CD4-positive, CD25-positive, alpha-beta regulatory T cell (primary cell): ENCODE measurements at regions not wholly inside any gene's neighbourhood (a gene's known extent, or its start where the extent isn't known, plus 50 kb on each side); places are given as distances from the start of the nearest gene placed in this dataset.

Experiments used
- ATAC-seq, 2 donors: fragments of 150-1000 bp; cut with Tn5 transposase; one replicate each; pipeline ENCODE4 v1.10.0; 2021; ENCODE audit warnings: low read depth in 2 of 2, moderate number of reproducible peaks in 2 of 2, moderate library complexity in 1 of 2
- DNase-seq, 3 donors: peaks; one replicate each; pipeline versions ENCODE4 v3.0.0 to v3.0.0-alpha.2; 2012 to 2022; ENCODE audit warnings: mixed read lengths in 1 of 3
- H3K27ac ChIP-seq: one replicate; pipeline ENCODE4 v1.7.0; 2013; ENCODE audit warnings: mild to moderate bottlenecking, low read length; ENCODE audit not compliant: insufficient read depth, poor library complexity, severe bottlenecking
- H3K27me3 ChIP-seq: one replicate; pipeline ENCODE4 v1.7.0; 2013; ENCODE audit warnings: low read length; ENCODE audit not compliant: control insufficient read depth, insufficient read depth
- H3K36me3 ChIP-seq: one replicate; pipeline ENCODE4 v1.7.0; 2013; ENCODE audit warnings: mild to moderate bottlenecking, low read length, moderate library complexity; ENCODE audit not compliant: control insufficient read depth, insufficient read depth
- H3K4me1 ChIP-seq: 2 replicates; pipeline ENCODE4 v1.7.0; 2013; ENCODE audit warnings: mild to moderate bottlenecking, low read length; ENCODE audit not compliant: insufficient read depth, control insufficient read depth, poor library complexity, severe bottlenecking
- H3K4me3 ChIP-seq: one replicate; pipeline ENCODE4 v1.7.0; 2013; ENCODE audit warnings: low read depth, mild to moderate bottlenecking, low read length, moderate library complexity
- H3K9me3 ChIP-seq, 2 experiments: 1 replicate in 1 of 2; 2 replicates in 1 of 2; pipeline ENCODE4 v1.7.0; 2013; ENCODE audit warnings: low read length in 2 of 2, mild to moderate bottlenecking in 1 of 2, moderate library complexity in 1 of 2; ENCODE audit not compliant: control insufficient read depth in 2 of 2
- H3K27ac Mint-ChIP-seq, 3 donors: one replicate each; pipeline ENCODE4 v1.8.0; 2020 to 2022; ENCODE audit warnings: mild to moderate bottlenecking in 3 of 3, mixed read lengths in 3 of 3, moderate library complexity in 2 of 3
- H3K27me3 Mint-ChIP-seq: one replicate; pipeline ENCODE4 v1.8.0; 2022; ENCODE audit warnings: mild to moderate bottlenecking, mixed read lengths
- H3K36me3 Mint-ChIP-seq: one replicate; pipeline ENCODE4 v1.8.0; 2020; ENCODE audit warnings: mixed read lengths
- H3K4me1 Mint-ChIP-seq, 4 donors: one replicate each; pipeline ENCODE4 v1.8.0; 2020 to 2022; ENCODE audit warnings: mixed read lengths in 4 of 4, mild to moderate bottlenecking in 1 of 4
- H3K4me3 Mint-ChIP-seq, 4 donors: one replicate each; pipeline ENCODE4 v1.8.0; 2020 to 2022; ENCODE audit warnings: mild to moderate bottlenecking in 4 of 4, mixed read lengths in 4 of 4, moderate library complexity in 3 of 4
- H3K9me3 Mint-ChIP-seq, 7 donors: one replicate each; pipeline ENCODE4 v1.8.0; 2020 to 2022; ENCODE audit warnings: mixed read lengths in 7 of 7, mild to moderate bottlenecking in 3 of 7, moderate library complexity in 2 of 7

DNA sequence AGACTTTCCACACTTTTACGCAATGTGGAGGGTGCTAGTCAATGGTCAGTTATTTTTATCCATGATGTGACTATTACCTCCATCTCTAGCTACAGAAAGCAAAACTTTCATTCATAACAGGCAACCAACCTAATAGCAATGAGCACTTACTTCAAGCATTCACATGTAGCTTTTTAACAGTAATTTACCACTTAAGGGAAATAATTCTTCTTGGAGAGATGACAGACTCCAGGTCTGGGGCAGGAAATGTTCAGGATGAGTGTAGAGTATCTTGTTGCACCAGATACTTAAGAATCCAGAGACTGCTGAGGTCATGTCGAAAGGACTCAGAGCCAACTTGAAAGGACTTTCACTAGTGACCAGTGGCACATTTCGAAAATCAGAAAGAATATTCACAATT is 347.6 kb downstream of the CHRM3 start:
- ATAC-seq = no peak
- Mint-ChIP-seq H3K27ac (no peak overlapping the region), H3K9me3 (peaks cover 0 to 3% (median 0%) of the 10 kb centered on the region in 7 donors), H3K4me3 (no peak overlapping the region), H3K36me3 (peaks cover 5% of the 10 kb centered on the region), H3K27me3 (no peaks in the 10 kb centered on the region), H3K4me1 (peaks cover 6 to 17% (median 10%) of the 10 kb centered on the region in 4 donors)
- H3K4me1 ChIP-seq = no peaks in the 10 kb centered on the region
- H3K4me3 ChIP-seq = no peak overlapping the region
- no peaks in the 10 kb centered on the region for H3K36me3 ChIP-seq
- H3K27me3 ChIP-seq = no peaks in the 10 kb centered on the region
- H3K27ac ChIP-seq = no peak overlapping the region
- DNase-seq = no peak
- H3K9me3 ChIP-seq = no peaks in the 10 kb centered on the region

DNA sequence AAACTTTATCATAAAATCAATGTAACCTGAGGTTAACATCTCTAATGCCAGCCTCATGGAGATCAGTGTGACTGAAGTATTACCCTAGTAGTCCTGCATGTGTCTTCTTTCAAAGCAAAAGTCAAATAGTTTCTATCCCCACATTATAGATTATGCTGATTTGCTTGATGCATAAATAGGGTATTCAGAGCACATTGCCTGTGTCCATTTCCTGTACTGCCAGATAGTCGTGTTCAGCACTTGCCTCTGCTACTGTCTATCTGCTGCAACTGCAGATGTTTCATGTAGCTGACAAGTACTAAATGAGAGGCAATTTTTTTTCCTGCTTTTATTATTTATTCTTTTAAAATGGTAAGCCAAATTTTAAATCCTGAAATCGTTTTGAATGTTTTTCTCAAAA is 348.7 kb downstream of the CHRM3 start:
- no peaks in the 10 kb centered on the region for H3K27me3 Mint-ChIP-seq
- ATAC-seq (peak; percentile 50 to 56), DNase-seq (peak in 1 of 3 donors; percentile 18)
- peaks cover 6 to 26% (median 13%) of the 10 kb centered on the region in 4 donors for H3K4me1 Mint-ChIP-seq
- peaks cover 5% of the 10 kb centered on the region for H3K36me3 Mint-ChIP-seq
- H3K4me1 ChIP-seq = no peaks in the 10 kb centered on the region
- H3K36me3 ChIP-seq = no peaks in the 10 kb centered on the region
- no peak overlapping the region for H3K27ac Mint-ChIP-seq
- no peaks in the 10 kb centered on the region for H3K9me3 ChIP-seq
- no peaks in the 10 kb centered on the region for H3K27me3 ChIP-seq
- peaks cover 0 to 3% (median 0%) of the 10 kb centered on the region in 7 donors for H3K9me3 Mint-ChIP-seq
- no peak overlapping the region for H3K4me3 ChIP-seq
- no peak overlapping the region for H3K27ac ChIP-seq
- H3K4me3 Mint-ChIP-seq = no peak overlapping the region

GRCh38 chr1:239736479-239736878 is 350.1 kb downstream of the CHRM3 start:
- H3K4me3 Mint-ChIP-seq = no peak overlapping the region
- no peak overlapping the region for H3K27ac ChIP-seq
- no peaks in the 10 kb centered on the region for H3K27me3 ChIP-seq
- peaks cover 6 to 33% (median 13%) of the 10 kb centered on the region in 4 donors for H3K4me1 Mint-ChIP-seq
- H3K27me3 Mint-ChIP-seq = no peaks in the 10 kb centered on the region
- H3K27ac Mint-ChIP-seq = no peak overlapping the region
- H3K4me3 ChIP-seq = no peak overlapping the region
- peaks cover 0 to 11% (median 0%) of the 10 kb centered on the region in 7 donors for H3K9me3 Mint-ChIP-seq
- no peaks in the 10 kb centered on the region for H3K4me1 ChIP-seq
- no peaks in the 10 kb centered on the region for H3K9me3 ChIP-seq
- DNase-seq (no peak), ATAC-seq (no peak)
- H3K36me3 Mint-ChIP-seq = peaks cover 5% of the 10 kb centered on the region
- no peaks in the 10 kb centered on the region for H3K36me3 ChIP-seq

DNA sequence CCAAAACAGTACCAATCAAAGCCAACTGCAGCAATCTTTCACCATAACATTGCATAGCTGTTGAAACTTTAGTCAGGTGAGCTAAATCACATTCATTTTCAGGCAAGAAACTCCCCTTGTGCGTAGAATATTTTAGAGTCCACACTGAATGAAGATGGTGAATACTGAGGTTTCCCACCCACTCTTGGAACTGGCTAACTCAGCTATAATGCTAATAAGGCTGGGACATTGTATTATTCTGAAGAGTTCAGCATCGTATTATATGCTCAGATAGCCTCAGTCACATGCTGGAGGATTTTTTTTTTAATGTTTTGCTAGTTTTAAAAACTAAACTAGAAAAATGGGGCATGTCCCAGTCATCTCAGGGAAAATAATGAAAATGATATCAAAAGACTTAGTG is 352.3 kb upstream of the FMN2 start:
- ATAC-seq (no peak), DNase-seq (no peak)
- H3K4me3 ChIP-seq = no peak overlapping the region
- H3K27me3 Mint-ChIP-seq = no peaks in the 10 kb centered on the region
- no peaks in the 10 kb centered on the region for H3K27me3 ChIP-seq
- H3K36me3 Mint-ChIP-seq = peaks cover 5% of the 10 kb centered on the region
- H3K4me1 ChIP-seq = no peaks in the 10 kb centered on the region
- H3K36me3 ChIP-seq = no peaks in the 10 kb centered on the region
- H3K27ac ChIP-seq = no peak overlapping the region
- H3K9me3 ChIP-seq = no peaks in the 10 kb centered on the region
- peaks cover 6 to 33% (median 16%) of the 10 kb centered on the region in 4 donors for H3K4me1 Mint-ChIP-seq
- peaks cover 0 to 11% (median 0%) of the 10 kb centered on the region in 7 donors for H3K9me3 Mint-ChIP-seq
- no peak overlapping the region for H3K27ac Mint-ChIP-seq
- H3K4me3 Mint-ChIP-seq = no peak overlapping the region

DNA sequence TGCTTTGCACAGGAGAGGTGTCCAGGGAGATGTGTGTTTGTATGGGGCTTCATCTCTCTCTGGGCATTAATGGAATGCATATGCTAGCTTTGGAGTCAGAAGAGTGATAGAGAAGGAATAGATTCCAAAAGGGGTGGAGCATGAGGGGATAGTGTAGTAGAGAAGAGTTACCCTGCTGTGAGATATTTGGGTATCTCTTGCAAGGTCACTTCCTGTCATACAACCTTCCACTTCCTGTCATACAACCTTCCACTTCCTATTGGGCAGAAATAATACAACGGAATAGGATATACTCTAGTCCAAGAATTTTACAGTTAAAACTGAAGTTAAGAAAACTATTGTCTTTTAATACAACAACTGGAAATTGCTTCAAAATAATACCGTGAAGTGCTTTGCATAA is 351.8 kb upstream of the FMN2 start:
- peak overlapping the region in 2 of 4 donors; percentile 11 to 61 for H3K4me3 Mint-ChIP-seq
- no peak overlapping the region for H3K27ac ChIP-seq

GRCh38 chr1:239742416-239743109 is 349.1 kb upstream of the FMN2 start:
- Mint-ChIP-seq H3K36me3 (peaks cover 7% of the 10 kb centered on the region), H3K27me3 (peaks cover 5% of the 10 kb centered on the region), H3K4me3 (no peak overlapping the region), H3K9me3 (peaks cover 0 to 11% (median 0%) of the 10 kb centered on the region in 7 donors), H3K27ac (no peak overlapping the region), H3K4me1 (peaks cover 0 to 23% (median 10%) of the 10 kb centered on the region in 4 donors)
- DNase-seq = no peak
- Histone ChIP-seq H3K4me3 (no peak overlapping the region), H3K9me3 (no peaks in the 10 kb centered on the region), H3K27ac (no peak overlapping the region), H3K4me1 (no peaks in the 10 kb centered on the region), H3K27me3 (no peaks in the 10 kb centered on the region), H3K36me3 (no peaks in the 10 kb centered on the region)
- ATAC-seq = no peak

More for the DNA sequence above, 351.8 kb upstream of the FMN2 start:
- Mint-ChIP-seq H3K9me3 (peaks cover 0 to 11% (median 0%) of the 10 kb centered on the region in 7 donors), H3K27ac (peak overlapping the region in 1 of 3 donors; percentile 47), H3K27me3 (peaks cover 2% of the 10 kb centered on the region), H3K36me3 (peaks cover 9% of the 10 kb centered on the region), H3K4me1 (peaks cover 4 to 30% (median 15%) of the 10 kb centered on the region in 4 donors)
- DNase-seq (no peak), ATAC-seq (no peak)
- no peaks in the 10 kb centered on the region for H3K9me3 ChIP-seq
- no peaks in the 10 kb centered on the region for H3K4me1 ChIP-seq
- H3K27me3 ChIP-seq = no peaks in the 10 kb centered on the region
- H3K36me3 ChIP-seq = no peaks in the 10 kb centered on the region
- H3K4me3 ChIP-seq = no peak overlapping the region

GRCh38 chr1:239744851-239745250 is 346.8 kb upstream of the FMN2 start:
- ATAC-seq = no peak
- no peak overlapping the region for H3K4me3 Mint-ChIP-seq
- peaks cover 5% of the 10 kb centered on the region for H3K27me3 Mint-ChIP-seq
- Histone ChIP-seq H3K27me3 (no peaks in the 10 kb centered on the region), H3K9me3 (no peaks in the 10 kb centered on the region), H3K36me3 (no peaks in the 10 kb centered on the region), H3K27ac (no peak overlapping the region), H3K4me3 (no peak overlapping the region), H3K4me1 (no peaks in the 10 kb centered on the region)
- H3K36me3 Mint-ChIP-seq = peaks cover 4% of the 10 kb centered on the region
- no peak for DNase-seq
- no peak overlapping the region for H3K27ac Mint-ChIP-seq
- peaks cover 0 to 10% (median 5%) of the 10 kb centered on the region in 4 donors for H3K4me1 Mint-ChIP-seq
- H3K9me3 Mint-ChIP-seq = peaks cover 0 to 9% (median 0%) of the 10 kb centered on the region in 7 donors
